Activated CD4-positive, CD25-positive, alpha-beta regulatory T cell (primary cell): ENCODE measurements at regions not wholly inside any gene's neighbourhood (a gene's known extent, or its start where the extent isn't known, plus 50 kb on each side); places are given as distances from the start of the nearest gene placed in this dataset.
"Not testable (repeated sequence)": the region's sequence is repeated elsewhere in the genome, so short reads cannot be mapped to it uniquely, and the experiment has no call there.

ENCODE experiments used
- DNase-seq, 4 experiments: peaks; one replicate each; lab custom pipeline; 2025; lab: John Stamatoyannopoulos, UW

- DNase-seq = no peak
Measured at GRCh38 chr2:84137034-84137433, 322.0 kb downstream of the SUCLG1 start.

- DNase-seq = no peak
Measured at GRCh38 chr2:84132370-84132769, 326.7 kb downstream of the SUCLG1 start.

GRCh38 chr2:84131278-84131830 lies 327.7 kb downstream of the SUCLG1 start:
- no peak for DNase-seq

GRCh38 chr2:84129018-84129417 lies 330.1 kb downstream of the SUCLG1 start:
- no peak for DNase-seq

GRCh38 chr2:84127812-84128211 lies 331.3 kb downstream of the SUCLG1 start:
- not testable (repeated sequence) for DNase-seq

GRCh38 chr2:84126530-84126929 lies 332.6 kb downstream of the SUCLG1 start:
- DNase-seq = no peak

GRCh38 chr2:84126084-84126483 lies 333.0 kb downstream of the SUCLG1 start:
- DNase-seq = no peak

- no peak for DNase-seq
Measured at GRCh38 chr2:84116143-84116542, 342.9 kb downstream of the SUCLG1 start.

GRCh38 chr2:84115173-84115857 lies 343.8 kb downstream of the SUCLG1 start:
- no peak for DNase-seq

GRCh38 chr2:84103816-84104527 lies 355.1 kb downstream of the SUCLG1 start:
- not testable (repeated sequence) for DNase-seq

- no peak for DNase-seq
Measured at GRCh38 chr2:84102274-84102673, 356.8 kb downstream of the SUCLG1 start.

GRCh38 chr2:84088656-84089055 lies 370.4 kb downstream of the SUCLG1 start:
- no peak for DNase-seq

GRCh38 chr2:84085562-84085961 lies 373.5 kb downstream of the SUCLG1 start:
- DNase-seq = no peak

- DNase-seq = no peak
Measured at GRCh38 chr2:84084856-84085255, 374.2 kb downstream of the SUCLG1 start.

GRCh38 chr2:84083984-84084383 lies 375.1 kb downstream of the SUCLG1 start:
- DNase-seq = no peak

- DNase-seq = no peak
Measured at GRCh38 chr2:84078471-84078870, 380.6 kb downstream of the SUCLG1 start.

- no peak for DNase-seq
Measured at GRCh38 chr2:84077496-84077895, 381.6 kb downstream of the SUCLG1 start.

- DNase-seq = no peak
Measured at GRCh38 chr2:84071050-84071449, 388.0 kb downstream of the SUCLG1 start.

- DNase-seq = no peak
Measured at GRCh38 chr2:84065857-84066256, 393.2 kb downstream of the SUCLG1 start.

GRCh38 chr2:84057917-84058560 lies 401.0 kb downstream of the SUCLG1 start:
- DNase-seq = no peak

GRCh38 chr2:84055816-84056215 lies 403.3 kb downstream of the SUCLG1 start:
- DNase-seq = no peak

GRCh38 chr2:84054577-84054976 lies 404.5 kb downstream of the SUCLG1 start:
- DNase-seq = not testable (repeated sequence)

- DNase-seq = no peak
Measured at GRCh38 chr2:84052913-84053312, 406.2 kb downstream of the SUCLG1 start.
